H1 (cell line): ENCODE measurements at regions not wholly inside any gene's neighbourhood (a gene's known extent, or its start where the extent isn't known, plus 50 kb on each side); places are given as distances from the start of the nearest gene placed in this dataset.
"Not testable (repeated sequence)": the region's sequence is repeated elsewhere in the genome, so short reads cannot be mapped to it uniquely, and the experiment has no call there.

Experiments used
- CREB1 ChIP-seq: IDR thresholded peaks from 2 replicates; pipeline ENCODE4 v1.6.1; 2012; ENCODE audit warnings: inconsistent platforms
- EP300 ChIP-seq, 2 experiments: IDR thresholded peaks; 1 replicate in 1 of 2; 2 replicates in 1 of 2; pipeline ENCODE4 v1.6.1; 2011 to 2012; ENCODE audit warnings: low read depth in 2 of 2, low read length in 2 of 2, mild to moderate bottlenecking in 2 of 2, borderline replicate concordance in 1 of 2, inconsistent platforms in 1 of 2, moderate library complexity in 1 of 2
- EZH2 ChIP-seq: fragments of 200-600 bp; sonication (generic); IDR thresholded peaks from 2 replicates; pipeline ENCODE4 v1.7.1; 2012; ENCODE audit warnings: low read depth, mild to moderate bottlenecking, moderate library complexity, low read length, inconsistent platforms; ENCODE audit not compliant: severe bottlenecking
- GABPA ChIP-seq: IDR thresholded peaks from 2 replicates; pipeline ENCODE4 v1.6.1; 2011; ENCODE audit warnings: mild to moderate bottlenecking, low read length, moderate library complexity, borderline replicate concordance; ENCODE audit not compliant: insufficient read depth
- JUND ChIP-seq: IDR thresholded peaks from 2 replicates; pipeline ENCODE4 v1.6.1; 2011; ENCODE audit warnings: mild to moderate bottlenecking, improper control_type of control experiment, low read length
- MAFK ChIP-seq: IDR thresholded peaks from 2 replicates; pipeline ENCODE4 v1.6.1; 2012; ENCODE audit warnings: low read depth, mild to moderate bottlenecking, improper control_type of control experiment, low read length
- NRF1 ChIP-seq: IDR thresholded peaks from 2 replicates; pipeline ENCODE4 v1.6.1; 2011; ENCODE audit warnings: mild to moderate bottlenecking, low read depth, low read length, improper control_type of control experiment
- POLR2A ChIP-seq, 2 experiments: IDR thresholded peaks; 1 replicate in 1 of 2; 2 replicates in 1 of 2; pipeline ENCODE4 v1.6.1; 2011; ENCODE audit warnings: low read depth in 2 of 2, low read length in 2 of 2, mild to moderate bottlenecking in 2 of 2; ENCODE audit errors: control extremely low read depth in 1 of 2
- POLR2AphosphoS5 ChIP-seq: IDR thresholded peaks from 2 replicates; pipeline ENCODE4 v1.6.1; 2011; ENCODE audit warnings: low read depth, low read length
- RXRA ChIP-seq: IDR thresholded peaks from 2 replicates; pipeline ENCODE4 v1.6.1; 2011; ENCODE audit warnings: low read depth, mild to moderate bottlenecking, low read length, moderate library complexity; ENCODE audit not compliant: insufficient read depth
- SUZ12 ChIP-seq: fragments of 200-600 bp; sonication (generic); IDR thresholded peaks from 2 replicates; pipeline ENCODE4 v1.6.1; 2012; ENCODE audit warnings: mild to moderate bottlenecking, inconsistent platforms, low read length, moderate library complexity, mixed read lengths
- TF ChIP-seq, protein P1 (sequence below), 3 experiments: IDR thresholded peaks; 1 replicate in 2 of 3; 2 replicates in 1 of 3; pipeline versions ENCODE4 v1.5.1 to v1.6.1; 2011; ENCODE audit warnings: low read length in 3 of 3, mild to moderate bottlenecking in 3 of 3, inconsistent platforms in 2 of 3, low read depth in 1 of 3, moderate library complexity in 1 of 3; ENCODE audit not compliant: insufficient read depth in 1 of 3; ENCODE audit errors: control extremely low read depth in 1 of 3
- TF ChIP-seq, protein P2 (sequence below): IDR thresholded peaks from 2 replicates; pipeline ENCODE4 v1.6.1; 2012; ENCODE audit warnings: inconsistent platforms

DNA sequence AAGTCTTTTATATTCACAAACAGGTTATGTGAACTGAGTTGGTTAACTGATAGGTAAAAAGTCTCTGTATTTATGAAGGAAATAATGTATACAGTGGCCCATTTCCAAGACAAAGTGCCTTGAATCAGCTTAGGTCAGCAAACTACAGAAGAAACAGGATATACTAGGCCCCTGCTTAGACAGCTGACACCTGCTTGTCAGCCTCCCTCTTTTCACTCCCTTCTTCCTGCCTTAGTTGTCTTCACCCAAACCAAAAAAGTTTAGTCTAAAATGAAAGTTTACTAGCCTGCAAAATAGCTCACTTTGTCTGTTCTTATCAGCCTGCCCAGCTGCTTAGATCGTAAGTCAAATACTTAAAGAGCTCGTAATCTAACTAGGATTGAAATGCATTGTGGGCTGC is 644.6 kb downstream of the ANKRD7 start:
- not testable (repeated sequence) for TF ChIP-seq SUZ12; POLR2A (IDR thresholded peaks at IDR 0.05; ENCODE audit: control extremely low read depth in 1 of 2, low read depth in 2 of 2, low read length in 2 of 2); CREB1; EP300 (IDR thresholded peaks at IDR 0.05; ENCODE audit: borderline replicate concordance in 1 of 2, low read depth in 2 of 2, low read length in 2 of 2); JUND; RXRA; EZH2; GABPA; POLR2AphosphoS5; MAFK; NRF1
- TF ChIP-seq, protein P1, sequence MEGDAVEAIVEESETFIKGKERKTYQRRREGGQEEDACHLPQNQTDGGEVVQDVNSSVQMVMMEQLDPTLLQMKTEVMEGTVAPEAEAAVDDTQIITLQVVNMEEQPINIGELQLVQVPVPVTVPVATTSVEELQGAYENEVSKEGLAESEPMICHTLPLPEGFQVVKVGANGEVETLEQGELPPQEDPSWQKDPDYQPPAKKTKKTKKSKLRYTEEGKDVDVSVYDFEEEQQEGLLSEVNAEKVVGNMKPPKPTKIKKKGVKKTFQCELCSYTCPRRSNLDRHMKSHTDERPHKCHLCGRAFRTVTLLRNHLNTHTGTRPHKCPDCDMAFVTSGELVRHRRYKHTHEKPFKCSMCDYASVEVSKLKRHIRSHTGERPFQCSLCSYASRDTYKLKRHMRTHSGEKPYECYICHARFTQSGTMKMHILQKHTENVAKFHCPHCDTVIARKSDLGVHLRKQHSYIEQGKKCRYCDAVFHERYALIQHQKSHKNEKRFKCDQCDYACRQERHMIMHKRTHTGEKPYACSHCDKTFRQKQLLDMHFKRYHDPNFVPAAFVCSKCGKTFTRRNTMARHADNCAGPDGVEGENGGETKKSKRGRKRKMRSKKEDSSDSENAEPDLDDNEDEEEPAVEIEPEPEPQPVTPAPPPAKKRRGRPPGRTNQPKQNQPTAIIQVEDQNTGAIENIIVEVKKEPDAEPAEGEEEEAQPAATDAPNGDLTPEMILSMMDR (IDR thresholded peaks at IDR 0.05; ENCODE audit: control extremely low read depth in 1 of 3, insufficient read depth in 1 of 3, low read depth in 1 of 3, low read length in 3 of 3) = not testable (repeated sequence)
- TF ChIP-seq, protein P2, sequence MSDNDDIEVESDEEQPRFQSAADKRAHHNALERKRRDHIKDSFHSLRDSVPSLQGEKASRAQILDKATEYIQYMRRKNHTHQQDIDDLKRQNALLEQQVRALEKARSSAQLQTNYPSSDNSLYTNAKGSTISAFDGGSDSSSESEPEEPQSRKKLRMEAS = not testable (repeated sequence)
